OCI-LY7 (cell line): ENCODE measurements at regions not wholly inside any gene's neighbourhood (a gene's known extent, or its start where the extent isn't known, plus 50 kb on each side); places are given as distances from the start of the nearest gene placed in this dataset.
"Not testable (repeated sequence)": the region's sequence is repeated elsewhere in the genome, so short reads cannot be mapped to it uniquely, and the experiment has no call there.

Experiments
- BruUV-seq: library from RNA; stranded (reverse); fragments of 400-500 nt; replicated peaks from 2 replicates; lab custom pipeline; 2021; lab: Mats Ljungman, UMichigan
- CTCF ChIA-PET: fragments of 300-600 bp; sonication (Branson Sonifier 250); formaldehyde crosslinking; loops from one replicate; lab custom pipeline; 2022; ENCODE audit warnings: antibody characterized with exemption; ENCODE audit not compliant: unreplicated experiment; lab: Charles Lee
- POLR2A ChIA-PET: fragments of 300-600 bp; sonication (Branson Sonifier 250); formaldehyde crosslinking; loops from one replicate; lab custom pipeline; 2022; ENCODE audit warnings: antibody characterized with exemption; lab: Charles Lee
- DNase-seq: peaks from one replicate; pipeline ENCODE4 v3.0.0-alpha.2; 2015; ENCODE audit warnings: low spot score
- H2AFZ ChIP-seq: fragments of 200-600 bp; sonication (generic), shearing (Covaris generic); 2 replicates; pipeline ENCODE4 v1.6.1; 2014; ENCODE audit warnings: mild to moderate bottlenecking, antibody characterized with exemption, low read length, moderate library complexity
- H3K27ac ChIP-seq: fragments of 200-600 bp; sonication (generic); 2 replicates; pipeline ENCODE4 v1.5.1; 2014; ENCODE audit warnings: mixed run types, low read depth, mild to moderate bottlenecking, moderate library complexity, low read length, inconsistent platforms; ENCODE audit not compliant: poor library complexity, severe bottlenecking
- H3K36me3 ChIP-seq: fragments of 200-600 bp; sonication (generic); 2 replicates; pipeline ENCODE4 v1.6.1; 2014; ENCODE audit warnings: mild to moderate bottlenecking, antibody characterized with exemption, low read length, moderate library complexity, mixed read lengths; ENCODE audit not compliant: insufficient read depth
- H3K4me1 ChIP-seq: fragments of 200-600 bp; sonication (generic); 2 replicates; pipeline ENCODE4 v1.5.1; 2014; ENCODE audit warnings: mild to moderate bottlenecking, low read length; ENCODE audit not compliant: insufficient read depth, poor library complexity, severe bottlenecking
- H3K4me2 ChIP-seq: fragments of 200-600 bp; sonication (generic); 2 replicates; pipeline ENCODE4 v1.6.1; 2014; ENCODE audit warnings: mild to moderate bottlenecking, low read length
- H3K4me3 ChIP-seq: fragments of 200-600 bp; sonication (generic); 2 replicates; pipeline ENCODE4 v1.5.1; 2014; ENCODE audit warnings: mild to moderate bottlenecking, low read depth, low read length; ENCODE audit not compliant: poor library complexity, severe bottlenecking
- H3K79me2 ChIP-seq: fragments of 200-600 bp; sonication (generic); 2 replicates; pipeline ENCODE4 v1.6.1; 2016; ENCODE audit warnings: low read depth, mild to moderate bottlenecking, low read length, moderate library complexity, mixed read lengths; ENCODE audit not compliant: insufficient read depth
- H3K9me2 ChIP-seq: fragments of 200-600 bp; sonication (generic); 2 replicates; pipeline ENCODE4 v1.6.1; 2016; ENCODE audit warnings: mild to moderate bottlenecking, low read length, mixed read lengths; ENCODE audit not compliant: insufficient read depth
- H3K9me3 ChIP-seq: fragments of 200-600 bp; sonication (generic); 2 replicates; pipeline ENCODE4 v1.6.1; 2014; ENCODE audit warnings: mild to moderate bottlenecking, mixed run types, low read length, mixed read lengths
- H4K20me1 ChIP-seq: fragments of 200-600 bp; sonication (generic); 2 replicates; pipeline ENCODE4 v1.6.1; 2014; ENCODE audit warnings: mild to moderate bottlenecking, antibody characterized with exemption, low read length, moderate library complexity, mixed read lengths; ENCODE audit not compliant: insufficient read depth
- EZH2phosphoT487 ChIP-seq: fragments of 200-600 bp; sonication (generic); IDR thresholded peaks from 2 replicates; pipeline ENCODE4 v1.6.1; 2018; ENCODE audit warnings: low read depth, borderline replicate concordance, mild to moderate bottlenecking, mixed run types, antibody characterized with exemption, low read length, moderate library complexity, mixed read lengths
- intact Hi-C: fragments of 100-400 bp; cut with micrococcal nuclease; formaldehyde crosslinking; loops from one replicate; pipeline ENCODE4 v1.10.0; 2022; ENCODE audit not compliant: unreplicated experiment
- TF ChIP-seq, protein P1 (sequence below): fragments of 200-600 bp; sonication (generic); conservative IDR thresholded peaks from 2 replicates; pipeline ENCODE4 v1.5.1; 2014; ENCODE audit warnings: mild to moderate bottlenecking, antibody characterized with exemption, low read length, moderate library complexity, mixed read lengths

- Histone ChIP-seq H3K4me2 (no peak overlapping the region), H4K20me1 (no peaks in the 10 kb centered on the region), H3K4me1 (no peaks in the 10 kb centered on the region), H3K9me3 (no peaks in the 10 kb centered on the region), H3K4me3 (no peak overlapping the region), H3K79me2 (no peaks in the 10 kb centered on the region), H3K36me3 (no peaks in the 10 kb centered on the region), H3K9me2 (no peaks in the 10 kb centered on the region), H2AFZ (no peak overlapping the region), H3K27ac (no peak overlapping the region)
- no peak for DNase-seq
- intact Hi-C loops: no loop called here
- ChIA-PET CTCF (no interaction called here), POLR2A (no interaction called here)
- TF ChIP-seq, protein P1, sequence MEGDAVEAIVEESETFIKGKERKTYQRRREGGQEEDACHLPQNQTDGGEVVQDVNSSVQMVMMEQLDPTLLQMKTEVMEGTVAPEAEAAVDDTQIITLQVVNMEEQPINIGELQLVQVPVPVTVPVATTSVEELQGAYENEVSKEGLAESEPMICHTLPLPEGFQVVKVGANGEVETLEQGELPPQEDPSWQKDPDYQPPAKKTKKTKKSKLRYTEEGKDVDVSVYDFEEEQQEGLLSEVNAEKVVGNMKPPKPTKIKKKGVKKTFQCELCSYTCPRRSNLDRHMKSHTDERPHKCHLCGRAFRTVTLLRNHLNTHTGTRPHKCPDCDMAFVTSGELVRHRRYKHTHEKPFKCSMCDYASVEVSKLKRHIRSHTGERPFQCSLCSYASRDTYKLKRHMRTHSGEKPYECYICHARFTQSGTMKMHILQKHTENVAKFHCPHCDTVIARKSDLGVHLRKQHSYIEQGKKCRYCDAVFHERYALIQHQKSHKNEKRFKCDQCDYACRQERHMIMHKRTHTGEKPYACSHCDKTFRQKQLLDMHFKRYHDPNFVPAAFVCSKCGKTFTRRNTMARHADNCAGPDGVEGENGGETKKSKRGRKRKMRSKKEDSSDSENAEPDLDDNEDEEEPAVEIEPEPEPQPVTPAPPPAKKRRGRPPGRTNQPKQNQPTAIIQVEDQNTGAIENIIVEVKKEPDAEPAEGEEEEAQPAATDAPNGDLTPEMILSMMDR: no peak
- no peak for TF ChIP-seq EZH2phosphoT487
- BruUV-seq: no TSS peak
Observed at GRCh38 chr6:144410059-144410458, 124.9 kb downstream of the UTRN start.

- H3K4me3 ChIP-seq, H3K4me2 ChIP-seq, DNase-seq, H3K9me3 ChIP-seq, H2AFZ ChIP-seq, H3K79me2 ChIP-seq, H3K27ac ChIP-seq, H3K9me2 ChIP-seq, POLR2A ChIA-PET, H3K36me3 ChIP-seq, intact Hi-C loops, H4K20me1 ChIP-seq, BruUV-seq, CTCF ChIA-PET, H3K4me1 ChIP-seq: not testable (repeated sequence)
Observed at GRCh38 chr6:144410574-144410973, 125.4 kb downstream of the UTRN start.

- ChIA-PET POLR2A (no interaction called here), CTCF (no interaction called here)
- Histone ChIP-seq H2AFZ (no peak overlapping the region), H3K79me2 (no peaks in the 10 kb centered on the region), H3K4me1 (no peaks in the 10 kb centered on the region), H3K36me3 (no peaks in the 10 kb centered on the region), H3K4me2 (no peak overlapping the region), H3K9me2 (no peaks in the 10 kb centered on the region), H3K9me3 (no peaks in the 10 kb centered on the region), H3K4me3 (no peak overlapping the region), H4K20me1 (no peaks in the 10 kb centered on the region), H3K27ac (no peak overlapping the region)
- no TSS peak for BruUV-seq
- TF ChIP-seq EZH2phosphoT487: no peak
- TF ChIP-seq, protein P1: no peak
- DNase-seq: no peak
- intact Hi-C loops: no loop called here
Observed at GRCh38 chr6:144411531-144412165, 126.5 kb downstream of the UTRN start.
